ENCODE measurements at regions not wholly inside any gene's neighbourhood (a gene's known extent, or its start where the extent isn't known, plus 50 kb on each side); places are given as distances from the start of the nearest gene placed in this dataset.

DNA sequence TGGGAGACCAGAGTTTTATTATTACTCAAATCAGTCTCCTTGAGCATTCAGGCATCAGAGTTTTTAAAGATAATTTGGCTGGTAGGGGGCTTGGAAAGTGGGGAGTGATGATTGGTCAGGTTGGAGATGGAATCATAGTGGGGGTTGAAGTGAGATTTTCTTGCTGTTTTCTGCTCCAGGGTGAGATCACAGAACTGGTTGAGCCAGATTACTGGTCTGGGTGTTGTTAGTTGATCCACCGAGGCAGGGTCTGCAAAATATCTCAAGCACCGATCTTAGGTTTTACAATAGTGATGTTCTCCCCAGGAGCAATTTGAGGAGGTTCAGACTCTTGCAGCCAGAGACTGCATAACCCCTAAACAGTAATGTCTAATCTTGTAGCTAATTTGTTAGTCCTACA, 141.0 kb downstream of the OTOL1 start:
- TF ChIP-seq, protein P1, sequence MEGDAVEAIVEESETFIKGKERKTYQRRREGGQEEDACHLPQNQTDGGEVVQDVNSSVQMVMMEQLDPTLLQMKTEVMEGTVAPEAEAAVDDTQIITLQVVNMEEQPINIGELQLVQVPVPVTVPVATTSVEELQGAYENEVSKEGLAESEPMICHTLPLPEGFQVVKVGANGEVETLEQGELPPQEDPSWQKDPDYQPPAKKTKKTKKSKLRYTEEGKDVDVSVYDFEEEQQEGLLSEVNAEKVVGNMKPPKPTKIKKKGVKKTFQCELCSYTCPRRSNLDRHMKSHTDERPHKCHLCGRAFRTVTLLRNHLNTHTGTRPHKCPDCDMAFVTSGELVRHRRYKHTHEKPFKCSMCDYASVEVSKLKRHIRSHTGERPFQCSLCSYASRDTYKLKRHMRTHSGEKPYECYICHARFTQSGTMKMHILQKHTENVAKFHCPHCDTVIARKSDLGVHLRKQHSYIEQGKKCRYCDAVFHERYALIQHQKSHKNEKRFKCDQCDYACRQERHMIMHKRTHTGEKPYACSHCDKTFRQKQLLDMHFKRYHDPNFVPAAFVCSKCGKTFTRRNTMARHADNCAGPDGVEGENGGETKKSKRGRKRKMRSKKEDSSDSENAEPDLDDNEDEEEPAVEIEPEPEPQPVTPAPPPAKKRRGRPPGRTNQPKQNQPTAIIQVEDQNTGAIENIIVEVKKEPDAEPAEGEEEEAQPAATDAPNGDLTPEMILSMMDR (IDR thresholded peaks at IDR 0.05) = no peak
- TF ChIP-seq EZH2 (IDR thresholded peaks at IDR 0.05) = no peak
